ENCODE measurements at regions not wholly inside any gene's neighbourhood (a gene's known extent, or its start where the extent isn't known, plus 50 kb on each side); places are given as distances from the start of the nearest gene placed in this dataset.

- TF ChIP-seq CTCF (IDR thresholded peaks at IDR 0.05; ENCODE audit: borderline replicate concordance, extremely low read depth, low read length, poor library complexity, severe bottlenecking) (no peak), EZH2 (IDR thresholded peaks at IDR 0.05; ENCODE audit: borderline replicate concordance, low read depth, low read length, severe bottlenecking) (no peak)
These were observed 270.4 kb upstream of the KLF14 start for GRCh38 chr7:131004371-131004770.
